ENCODE measurements at regions not wholly inside any gene's neighbourhood (a gene's known extent, or its start where the extent isn't known, plus 50 kb on each side); places are given as distances from the start of the nearest gene placed in this dataset.

DNA sequence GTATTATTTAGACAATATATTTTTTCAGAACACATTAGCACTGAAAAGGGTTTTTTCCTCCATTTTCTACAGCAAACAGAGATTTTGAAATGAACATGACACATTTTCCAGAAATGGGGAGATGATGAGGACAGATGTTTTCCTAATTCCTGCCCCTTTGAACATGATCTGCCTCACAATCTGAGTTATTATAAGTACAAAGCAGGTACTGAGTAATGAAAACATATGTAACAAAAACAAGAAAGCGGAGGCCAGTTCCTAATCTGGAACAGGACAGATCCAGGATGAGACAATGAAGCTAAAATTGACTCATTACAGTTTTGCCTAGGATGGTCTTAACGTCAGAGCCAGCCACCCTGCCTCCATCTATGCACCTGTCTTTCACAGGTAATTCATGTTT lies 642.8 kb upstream of the NR2F2 start:
- TF ChIP-seq EZH2phosphoT487 (IDR thresholded peaks at IDR 0.05; ENCODE audit: borderline replicate concordance): no peak
- TF ChIP-seq, protein P1, sequence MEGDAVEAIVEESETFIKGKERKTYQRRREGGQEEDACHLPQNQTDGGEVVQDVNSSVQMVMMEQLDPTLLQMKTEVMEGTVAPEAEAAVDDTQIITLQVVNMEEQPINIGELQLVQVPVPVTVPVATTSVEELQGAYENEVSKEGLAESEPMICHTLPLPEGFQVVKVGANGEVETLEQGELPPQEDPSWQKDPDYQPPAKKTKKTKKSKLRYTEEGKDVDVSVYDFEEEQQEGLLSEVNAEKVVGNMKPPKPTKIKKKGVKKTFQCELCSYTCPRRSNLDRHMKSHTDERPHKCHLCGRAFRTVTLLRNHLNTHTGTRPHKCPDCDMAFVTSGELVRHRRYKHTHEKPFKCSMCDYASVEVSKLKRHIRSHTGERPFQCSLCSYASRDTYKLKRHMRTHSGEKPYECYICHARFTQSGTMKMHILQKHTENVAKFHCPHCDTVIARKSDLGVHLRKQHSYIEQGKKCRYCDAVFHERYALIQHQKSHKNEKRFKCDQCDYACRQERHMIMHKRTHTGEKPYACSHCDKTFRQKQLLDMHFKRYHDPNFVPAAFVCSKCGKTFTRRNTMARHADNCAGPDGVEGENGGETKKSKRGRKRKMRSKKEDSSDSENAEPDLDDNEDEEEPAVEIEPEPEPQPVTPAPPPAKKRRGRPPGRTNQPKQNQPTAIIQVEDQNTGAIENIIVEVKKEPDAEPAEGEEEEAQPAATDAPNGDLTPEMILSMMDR (conservative IDR thresholded peaks at IDR 0.05; ENCODE audit: low read length): no peak
- no peak overlapping the region for H2AFZ ChIP-seq (ENCODE audit: low read length)
- no peaks in the 10 kb centered on the region for H3K9me3 ChIP-seq (ENCODE audit: insufficient read depth, low read depth, low read length)
- H3K27me3 ChIP-seq (ENCODE audit: insufficient read depth, low read length, poor library complexity, severe bottlenecking): peaks cover 5% of the 10 kb centered on the region
- no peaks in the 10 kb centered on the region for H3K9me2 ChIP-seq (replicated peaks; ENCODE audit: low read depth, low read length)
- H4K20me1 ChIP-seq (ENCODE audit: insufficient read depth, low read length, poor library complexity, severe bottlenecking): no peaks in the 10 kb centered on the region
- no peak overlapping the region for H3K4me2 ChIP-seq (ENCODE audit: low read depth, low read length, poor library complexity, severe bottlenecking)
- H3K9ac ChIP-seq (ENCODE audit: low read depth, low read length, poor library complexity, severe bottlenecking): no peak overlapping the region
- no peaks in the 10 kb centered on the region for H3K79me2 ChIP-seq (ENCODE audit: insufficient read depth, low read length)
- no peaks in the 10 kb centered on the region for H3K36me3 ChIP-seq (ENCODE audit: insufficient read depth, low read length)
- H3F3A ChIP-seq (ENCODE audit: low read depth): no peaks in the 10 kb centered on the region
- H3K4me1 ChIP-seq (ENCODE audit: insufficient read depth, low read length, poor library complexity, severe bottlenecking): no peaks in the 10 kb centered on the region
- no peak overlapping the region for H3K4me3 ChIP-seq (ENCODE audit: low read length, poor library complexity, severe bottlenecking)

DNA sequence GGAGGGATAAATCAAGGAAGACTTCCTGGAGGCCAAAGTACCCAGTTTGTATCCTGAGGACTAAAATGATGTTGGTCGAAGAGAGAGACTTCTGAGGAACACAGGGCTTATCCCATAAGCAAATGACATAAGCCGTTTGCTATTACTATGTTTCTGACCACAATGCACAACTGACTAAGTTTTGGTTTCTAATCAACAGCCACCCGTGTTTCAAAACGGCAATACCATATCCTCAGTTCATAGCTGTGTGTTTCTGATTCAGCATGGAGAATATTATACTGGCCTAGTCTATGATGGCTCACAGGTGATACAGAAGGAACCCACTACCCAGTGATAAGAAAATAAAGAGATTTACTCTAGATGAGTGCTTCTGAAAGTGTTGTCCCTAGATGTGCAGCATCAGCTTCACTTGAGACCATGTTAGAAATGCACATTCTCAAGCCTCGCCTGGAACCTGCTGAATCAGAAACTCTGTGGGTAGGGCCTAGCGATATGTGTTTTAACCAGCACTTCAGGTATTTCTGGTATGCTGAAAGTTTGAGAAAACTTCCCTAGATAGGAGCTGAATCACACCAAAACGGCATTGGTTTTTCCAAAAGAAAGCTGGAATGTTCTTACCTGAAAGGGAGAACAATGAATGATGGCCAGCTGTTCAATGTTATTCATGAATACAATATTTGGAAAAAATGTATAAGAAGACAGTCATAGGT lies 639.7 kb upstream of the NR2F2 start:
- H3K27me3 ChIP-seq (ENCODE audit: insufficient read depth, low read length, poor library complexity, severe bottlenecking): peaks cover 5% of the 10 kb centered on the region
- H3K4me3 ChIP-seq (ENCODE audit: low read length, poor library complexity, severe bottlenecking): no peak overlapping the region
- no peaks in the 10 kb centered on the region for H3K4me1 ChIP-seq (ENCODE audit: insufficient read depth, low read length, poor library complexity, severe bottlenecking)
- TF ChIP-seq, protein P1 (conservative IDR thresholded peaks at IDR 0.05; ENCODE audit: low read length): no peak
- TF ChIP-seq EZH2phosphoT487 (IDR thresholded peaks at IDR 0.05; ENCODE audit: borderline replicate concordance): no peak
- no peaks in the 10 kb centered on the region for H4K20me1 ChIP-seq (ENCODE audit: insufficient read depth, low read length, poor library complexity, severe bottlenecking)
- no peaks in the 10 kb centered on the region for H3K36me3 ChIP-seq (ENCODE audit: insufficient read depth, low read length)
- no peak overlapping the region for H3K4me2 ChIP-seq (ENCODE audit: low read depth, low read length, poor library complexity, severe bottlenecking)
- peaks cover 5% of the 10 kb centered on the region; the same call in 1 of the 2 replicates for H3K9me3 ChIP-seq (ENCODE audit: insufficient read depth, low read depth, low read length)
- no peak overlapping the region for H3K9ac ChIP-seq (ENCODE audit: low read depth, low read length, poor library complexity, severe bottlenecking)
- H3K9me2 ChIP-seq (replicated peaks; ENCODE audit: low read depth, low read length): no peaks in the 10 kb centered on the region
- H3F3A ChIP-seq (ENCODE audit: low read depth): no peaks in the 10 kb centered on the region
- no peaks in the 10 kb centered on the region for H3K79me2 ChIP-seq (ENCODE audit: insufficient read depth, low read length)
- no peak overlapping the region for H2AFZ ChIP-seq (ENCODE audit: low read length)

DNA sequence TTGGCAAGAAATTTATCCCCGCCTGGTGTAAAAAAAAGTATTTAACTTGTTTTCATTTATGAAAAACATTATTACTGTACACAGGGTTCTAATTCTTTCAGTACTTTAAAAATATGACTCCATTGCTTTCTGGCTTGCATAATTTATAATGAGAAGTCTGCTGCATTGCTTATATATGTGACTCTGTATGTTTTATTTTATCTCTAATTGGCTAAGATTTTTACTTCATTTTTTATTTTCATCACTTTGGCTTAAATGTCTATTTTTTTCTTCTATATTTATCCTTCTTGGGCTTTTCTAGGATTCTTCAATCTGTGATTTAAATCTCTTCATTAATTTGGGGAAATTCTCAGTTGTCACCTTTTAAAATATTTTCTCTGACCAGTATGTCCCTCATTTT lies 636.6 kb upstream of the NR2F2 start:
- H3K4me2 ChIP-seq (ENCODE audit: low read depth, low read length, poor library complexity, severe bottlenecking): no peak overlapping the region
- H3K27me3 ChIP-seq (ENCODE audit: insufficient read depth, low read length, poor library complexity, severe bottlenecking): no peaks in the 10 kb centered on the region
- H3K79me2 ChIP-seq (ENCODE audit: insufficient read depth, low read length): no peaks in the 10 kb centered on the region
- H4K20me1 ChIP-seq (ENCODE audit: insufficient read depth, low read length, poor library complexity, severe bottlenecking): no peaks in the 10 kb centered on the region
- H3K4me1 ChIP-seq (ENCODE audit: insufficient read depth, low read length, poor library complexity, severe bottlenecking): no peaks in the 10 kb centered on the region
- H2AFZ ChIP-seq (ENCODE audit: low read length): no peak overlapping the region
- no peak overlapping the region for H3K9ac ChIP-seq (ENCODE audit: low read depth, low read length, poor library complexity, severe bottlenecking)
- no peak overlapping the region for H3K4me3 ChIP-seq (ENCODE audit: low read length, poor library complexity, severe bottlenecking)
- H3K9me3 ChIP-seq (ENCODE audit: insufficient read depth, low read depth, low read length): peaks cover 5% of the 10 kb centered on the region; the same call in 1 of the 2 replicates
- no peaks in the 10 kb centered on the region for H3K9me2 ChIP-seq (replicated peaks; ENCODE audit: low read depth, low read length)
- TF ChIP-seq, protein P1 (conservative IDR thresholded peaks at IDR 0.05; ENCODE audit: low read length): no peak
- no peaks in the 10 kb centered on the region for H3K36me3 ChIP-seq (ENCODE audit: insufficient read depth, low read length)
- H3F3A ChIP-seq (ENCODE audit: low read depth): no peaks in the 10 kb centered on the region
